IMR-90 (cell line): ENCODE measurements at regions not wholly inside any gene's neighbourhood (a gene's known extent, or its start where the extent isn't known, plus 50 kb on each side); places are given as distances from the start of the nearest gene placed in this dataset.

ENCODE experiments used
- BHLHE40 ChIP-seq: fragments of 150-350 bp; IDR thresholded peaks from 2 replicates; pipeline ENCODE4 v1.6.1; 2016; ENCODE audit warnings: mild to moderate bottlenecking, low read depth, low read length
- CEBPB ChIP-seq: IDR thresholded peaks from 2 replicates; pipeline ENCODE4 v1.6.1; 2012; ENCODE audit warnings: low read depth, low read length, improper control_type of control experiment
- FOS ChIP-seq: fragments of 150-350 bp; IDR thresholded peaks from 2 replicates; pipeline ENCODE4 v1.6.1; 2016; ENCODE audit warnings: low read depth, low read length
- MAZ ChIP-seq: IDR thresholded peaks from 2 replicates; pipeline ENCODE4 v1.6.1; 2012; ENCODE audit warnings: low read depth, mild to moderate bottlenecking, low read length, improper control_type of control experiment, moderate library complexity, borderline replicate concordance
- NFE2L2 ChIP-seq: fragments of 150-350 bp; IDR thresholded peaks from 2 replicates; pipeline ENCODE4 v1.6.1; 2016; ENCODE audit warnings: low read depth, mild to moderate bottlenecking, low read length
- POLR2A ChIP-seq: IDR thresholded peaks from 2 replicates; pipeline ENCODE4 v1.6.1; 2012; ENCODE audit warnings: mild to moderate bottlenecking, low read depth, low read length
- RAD21 ChIP-seq: IDR thresholded peaks from 2 replicates; pipeline ENCODE4 v1.6.1; 2012; ENCODE audit warnings: low read length, improper control_type of control experiment
- RCOR1 ChIP-seq: IDR thresholded peaks from 2 replicates; pipeline ENCODE4 v1.6.1; 2012; ENCODE audit warnings: mild to moderate bottlenecking, low read length, improper control_type of control experiment; ENCODE audit not compliant: insufficient replicate concordance
- RFX5 ChIP-seq: IDR thresholded peaks from 2 replicates; pipeline ENCODE4 v1.8.0; 2012; ENCODE audit warnings: low read depth, mild to moderate bottlenecking, low read length, moderate library complexity
- SMC3 ChIP-seq: fragments of 150-350 bp; IDR thresholded peaks from 2 replicates; pipeline ENCODE4 v1.6.1; 2016; ENCODE audit warnings: low read depth, mild to moderate bottlenecking, antibody characterized with exemption, low read length, moderate library complexity
- TF ChIP-seq, protein P1 (sequence below): conservative IDR thresholded peaks from 2 replicates; pipeline ENCODE4 v1.5.1; 2012; ENCODE audit warnings: mild to moderate bottlenecking, low read depth, low read length, improper control_type of control experiment
- TF ChIP-seq, protein P2 (sequence below): fragments of 150-350 bp; IDR thresholded peaks from 2 replicates; pipeline ENCODE4 v1.6.1; 2017; ENCODE audit warnings: mild to moderate bottlenecking, antibody characterized with exemption, low read length, low read depth
- TF ChIP-seq, protein P3 (sequence below): fragments of 150-350 bp; IDR thresholded peaks from 2 replicates; pipeline ENCODE4 v1.6.1; 2016; ENCODE audit warnings: low read depth, mild to moderate bottlenecking, low read length, moderate library complexity, borderline replicate concordance

DNA sequence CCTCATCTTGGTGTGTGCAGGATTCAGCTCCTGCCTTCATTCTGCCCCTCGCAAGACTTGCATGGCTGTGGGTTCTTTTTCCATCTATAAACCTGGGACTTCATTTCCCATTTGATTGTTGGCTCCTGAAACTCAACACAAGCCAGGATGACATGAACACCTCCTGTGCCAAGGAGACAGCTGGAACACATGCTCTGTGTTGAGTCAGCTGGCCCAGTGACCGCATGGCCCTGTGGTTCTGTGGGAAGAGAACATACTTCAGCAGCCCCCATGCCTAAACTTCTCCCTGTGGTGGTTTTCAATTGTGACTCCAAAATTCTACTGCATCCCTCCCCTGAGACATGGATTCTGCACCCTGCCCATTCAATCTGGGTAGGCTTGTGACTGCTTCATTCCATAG is 57.9 kb upstream of the FOXF1 start:
- TF ChIP-seq, protein P1, sequence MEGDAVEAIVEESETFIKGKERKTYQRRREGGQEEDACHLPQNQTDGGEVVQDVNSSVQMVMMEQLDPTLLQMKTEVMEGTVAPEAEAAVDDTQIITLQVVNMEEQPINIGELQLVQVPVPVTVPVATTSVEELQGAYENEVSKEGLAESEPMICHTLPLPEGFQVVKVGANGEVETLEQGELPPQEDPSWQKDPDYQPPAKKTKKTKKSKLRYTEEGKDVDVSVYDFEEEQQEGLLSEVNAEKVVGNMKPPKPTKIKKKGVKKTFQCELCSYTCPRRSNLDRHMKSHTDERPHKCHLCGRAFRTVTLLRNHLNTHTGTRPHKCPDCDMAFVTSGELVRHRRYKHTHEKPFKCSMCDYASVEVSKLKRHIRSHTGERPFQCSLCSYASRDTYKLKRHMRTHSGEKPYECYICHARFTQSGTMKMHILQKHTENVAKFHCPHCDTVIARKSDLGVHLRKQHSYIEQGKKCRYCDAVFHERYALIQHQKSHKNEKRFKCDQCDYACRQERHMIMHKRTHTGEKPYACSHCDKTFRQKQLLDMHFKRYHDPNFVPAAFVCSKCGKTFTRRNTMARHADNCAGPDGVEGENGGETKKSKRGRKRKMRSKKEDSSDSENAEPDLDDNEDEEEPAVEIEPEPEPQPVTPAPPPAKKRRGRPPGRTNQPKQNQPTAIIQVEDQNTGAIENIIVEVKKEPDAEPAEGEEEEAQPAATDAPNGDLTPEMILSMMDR = no peak
- no peak for TF ChIP-seq RFX5
- TF ChIP-seq FOS = no peak
- TF ChIP-seq RAD21 = no peak
- TF ChIP-seq BHLHE40 = no peak
- no peak for TF ChIP-seq SMC3
- no peak for TF ChIP-seq CEBPB
- TF ChIP-seq POLR2A = no peak
- TF ChIP-seq RCOR1 = no peak
- TF ChIP-seq, protein P2, sequence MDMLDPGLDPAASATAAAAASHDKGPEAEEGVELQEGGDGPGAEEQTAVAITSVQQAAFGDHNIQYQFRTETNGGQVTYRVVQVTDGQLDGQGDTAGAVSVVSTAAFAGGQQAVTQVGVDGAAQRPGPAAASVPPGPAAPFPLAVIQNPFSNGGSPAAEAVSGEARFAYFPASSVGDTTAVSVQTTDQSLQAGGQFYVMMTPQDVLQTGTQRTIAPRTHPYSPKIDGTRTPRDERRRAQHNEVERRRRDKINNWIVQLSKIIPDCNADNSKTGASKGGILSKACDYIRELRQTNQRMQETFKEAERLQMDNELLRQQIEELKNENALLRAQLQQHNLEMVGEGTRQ = no peak
- no peak for TF ChIP-seq NFE2L2
- no peak for TF ChIP-seq MAZ
- TF ChIP-seq, protein P3, sequence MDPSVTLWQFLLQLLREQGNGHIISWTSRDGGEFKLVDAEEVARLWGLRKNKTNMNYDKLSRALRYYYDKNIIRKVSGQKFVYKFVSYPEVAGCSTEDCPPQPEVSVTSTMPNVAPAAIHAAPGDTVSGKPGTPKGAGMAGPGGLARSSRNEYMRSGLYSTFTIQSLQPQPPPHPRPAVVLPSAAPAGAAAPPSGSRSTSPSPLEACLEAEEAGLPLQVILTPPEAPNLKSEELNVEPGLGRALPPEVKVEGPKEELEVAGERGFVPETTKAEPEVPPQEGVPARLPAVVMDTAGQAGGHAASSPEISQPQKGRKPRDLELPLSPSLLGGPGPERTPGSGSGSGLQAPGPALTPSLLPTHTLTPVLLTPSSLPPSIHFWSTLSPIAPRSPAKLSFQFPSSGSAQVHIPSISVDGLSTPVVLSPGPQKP = no peak
